Activated B cell treated with CpG ODN at 0.5 μM for 24 hours (primary cell): ENCODE measurements at regions not wholly inside any gene's neighbourhood (a gene's known extent, or its start where the extent isn't known, plus 50 kb on each side); places are given as distances from the start of the nearest gene placed in this dataset.

Experiments used
- ATAC-seq: fragments of 200-7000 bp; cut with Tn5 transposase; one replicate; pipeline ENCODE4 v1.10.0; 2021; ENCODE audit warnings: low read depth, mild to moderate bottlenecking, moderate library complexity
- CTCF ChIA-PET: fragments of 350-600 bp; sonication (Branson Sonifier 250); formaldehyde crosslinking; loops from one replicate; lab custom pipeline; 2021; ENCODE audit warnings: antibody characterized with exemption; lab: Charles Lee
- POLR2A ChIA-PET: fragments of 350-600 bp; sonication (Branson Sonifier 250); formaldehyde crosslinking; loops from one replicate; lab custom pipeline; 2021; ENCODE audit warnings: antibody characterized with exemption; lab: Charles Lee
- DNase-seq: peaks from one replicate; pipeline ENCODE4 v3.0.0; 2022
- H3K27ac Mint-ChIP-seq: one replicate; pipeline ENCODE4 v1.8.0; 2020; ENCODE audit warnings: mixed read lengths
- H3K27me3 Mint-ChIP-seq: one replicate; pipeline ENCODE4 v1.8.0; 2021; ENCODE audit warnings: mixed read lengths
- H3K36me3 Mint-ChIP-seq: one replicate; pipeline ENCODE4 v1.8.0; 2021; ENCODE audit warnings: low read depth, mixed read lengths
- H3K4me1 Mint-ChIP-seq: one replicate; pipeline ENCODE4 v1.8.0; 2021; ENCODE audit warnings: mixed read lengths
- H3K4me3 Mint-ChIP-seq: one replicate; pipeline ENCODE4 v1.8.0; 2020; ENCODE audit warnings: mild to moderate bottlenecking, mixed read lengths
- H3K9me3 Mint-ChIP-seq: one replicate; pipeline ENCODE4 v1.8.0; 2020; ENCODE audit warnings: mixed read lengths
- CTCF ChIP-seq: fragments of 200-600 bp; IDR thresholded peaks from one replicate; pipeline ENCODE4 v1.8.0; 2022; ENCODE audit warnings: antibody characterized with exemption, mild to moderate bottlenecking
- intact Hi-C: fragments of 100-400 bp; cut with micrococcal nuclease; formaldehyde crosslinking; loops from one replicate; pipeline ENCODE4 v1.15.1; 2024

GRCh38 chr20:51185277-51185676 is 162.4 kb upstream of the KCNG1 start:
- TF ChIP-seq CTCF: no peak
- POLR2A ChIA-PET: no interaction called here
- Mint-ChIP-seq H3K9me3 (no peaks in the 10 kb centered on the region), H3K27ac (no peak overlapping the region), H3K4me3 (no peak overlapping the region), H3K27me3 (peaks cover 15% of the 10 kb centered on the region), H3K4me1 (peaks cover 14% of the 10 kb centered on the region), H3K36me3 (no peaks in the 10 kb centered on the region)
- CTCF ChIA-PET: no interaction called here
- intact Hi-C loops: no loop called here
- DNase-seq (no peak), ATAC-seq (no peak)

- Mint-ChIP-seq H3K9me3 (no peaks in the 10 kb centered on the region), H3K4me3 (no peak overlapping the region), H3K27ac (no peak overlapping the region), H3K36me3 (no peaks in the 10 kb centered on the region), H3K4me1 (peaks cover 4% of the 10 kb centered on the region), H3K27me3 (peaks cover 19% of the 10 kb centered on the region)
- ATAC-seq (no peak), DNase-seq (no peak)
- POLR2A ChIA-PET: no interaction called here
- no peak for TF ChIP-seq CTCF
- intact Hi-C loops: no loop called here
- CTCF ChIA-PET: no interaction called here
Observed at GRCh38 chr20:51184289-51184688, 161.4 kb upstream of the KCNG1 start.

GRCh38 chr20:51183451-51183850 is 160.5 kb upstream of the KCNG1 start:
- Mint-ChIP-seq H3K27me3 (peaks cover 20% of the 10 kb centered on the region), H3K4me1 (no peaks in the 10 kb centered on the region), H3K36me3 (no peaks in the 10 kb centered on the region), H3K27ac (no peak overlapping the region), H3K9me3 (no peaks in the 10 kb centered on the region), H3K4me3 (no peak overlapping the region)
- POLR2A ChIA-PET: no interaction called here
- no peak for DNase-seq
- CTCF ChIA-PET: no interaction called here
- intact Hi-C loops: no loop called here
- ATAC-seq: no peak
- no peak for TF ChIP-seq CTCF

- no peak overlapping the region for H3K27ac Mint-ChIP-seq
- no peaks in the 10 kb centered on the region for H3K36me3 Mint-ChIP-seq
- no peak for ATAC-seq
- no peaks in the 10 kb centered on the region for H3K9me3 Mint-ChIP-seq
- peaks cover 16% of the 10 kb centered on the region for H3K27me3 Mint-ChIP-seq
- no peak for DNase-seq
- H3K4me1 Mint-ChIP-seq: no peaks in the 10 kb centered on the region
- intact Hi-C loops: no loop called here
- ChIA-PET POLR2A (no interaction called here), CTCF (no interaction called here)
- no peak overlapping the region for H3K4me3 Mint-ChIP-seq
- TF ChIP-seq CTCF: no peak
Observed at GRCh38 chr20:51182571-51182970, 159.7 kb upstream of the KCNG1 start.

- Mint-ChIP-seq H3K9me3 (no peaks in the 10 kb centered on the region), H3K36me3 (no peaks in the 10 kb centered on the region), H3K4me1 (no peaks in the 10 kb centered on the region), H3K27ac (no peak overlapping the region), H3K4me3 (no peak overlapping the region), H3K27me3 (peaks cover 22% of the 10 kb centered on the region)
- no peak for ATAC-seq
- intact Hi-C loops: no loop called here
- DNase-seq: no peak
- no peak for TF ChIP-seq CTCF
- ChIA-PET POLR2A (no interaction called here), CTCF (no interaction called here)
Observed at GRCh38 chr20:51178153-51178552, 155.2 kb upstream of the KCNG1 start.
